B cell (primary cell): ENCODE measurements at regions not wholly inside any gene's neighbourhood (a gene's known extent, or its start where the extent isn't known, plus 50 kb on each side); places are given as distances from the start of the nearest gene placed in this dataset.

Experiments used
- ATAC-seq: fragments of 200-7000 bp; cut with Tn5 transposase; one replicate; pipeline ENCODE4 v1.10.0; 2021; ENCODE audit warnings: low read depth, mild to moderate bottlenecking, moderate number of reproducible peaks, moderate library complexity
- CTCF ChIA-PET: fragments of 350-600 bp; sonication (Branson Sonifier 250); formaldehyde crosslinking; loops from one replicate; lab custom pipeline; 2021; ENCODE audit warnings: antibody characterized with exemption, inconsistent platforms; lab: Charles Lee
- POLR2A ChIA-PET: fragments of 350-600 bp; sonication (Branson Sonifier 250); formaldehyde crosslinking; loops from one replicate; lab custom pipeline; 2021; ENCODE audit warnings: antibody characterized with exemption; lab: Charles Lee
- DNase-seq: peaks from one replicate; pipeline ENCODE4 v3.0.0; 2013
- H2AFZ ChIP-seq: 2 replicates; pipeline ENCODE4 v1.6.1; 2012; ENCODE audit warnings: mild to moderate bottlenecking, low read depth, low read length; ENCODE audit not compliant: insufficient read depth, poor library complexity, severe bottlenecking
- H3K27ac ChIP-seq, 2 donors: 1 replicate in 1 of 2; 2 replicates in 1 of 2; pipeline ENCODE4 v1.5.1; 2012 to 2013; ENCODE audit warnings: low read length in 2 of 2, mild to moderate bottlenecking in 2 of 2, moderate library complexity in 1 of 2
- H3K27me3 ChIP-seq, 4 experiments: fragments of 200-600 bp in 1 of 4; sonication (generic) in 1 of 4; replicated peaks in 1 of 4; 1 replicate in 2 of 4; 2 replicates in 2 of 4; pipeline versions ENCODE4 v1.6.1 to v1.7.0; 2013 to 2016; ENCODE audit warnings: low read length in 3 of 4, mild to moderate bottlenecking in 2 of 4, mixed read lengths in 1 of 4, moderate library complexity in 1 of 4; ENCODE audit not compliant: insufficient read depth in 4 of 4, control insufficient read depth in 3 of 4; ENCODE audit errors: control extremely low read depth in 1 of 4
- H3K36me3 ChIP-seq, 2 experiments: replicated peaks in 1 of 2; 1 replicate in 1 of 2; 2 replicates in 1 of 2; pipeline versions ENCODE4 v1.6.1 to v1.7.1; 2013; ENCODE audit warnings: low read length in 1 of 2; ENCODE audit not compliant: insufficient read depth in 2 of 2, control insufficient read depth in 1 of 2; ENCODE audit errors: control extremely low read depth in 1 of 2, extremely low read depth in 1 of 2
- H3K4me1 ChIP-seq, 2 donors: fragments of 200-600 bp in 1 of 2; sonication (generic) in 1 of 2; 1 replicate in 1 of 2; 2 replicates in 1 of 2; pipeline versions ENCODE4 v1.5.1 to v1.6.1; 2013 to 2017; ENCODE audit warnings: low read length in 2 of 2; ENCODE audit not compliant: control insufficient read depth in 2 of 2, insufficient read depth in 2 of 2
- H3K4me2 ChIP-seq: replicated peaks from 2 replicates; pipeline ENCODE3; 2012; ENCODE audit warnings: mild to moderate bottlenecking, low read depth, low read length; ENCODE audit not compliant: poor library complexity, severe bottlenecking
- H3K4me3 ChIP-seq, 5 experiments: fragments of 200-600 bp in 1 of 5; sonication (generic) in 1 of 5; 1 replicate in 3 of 5; 2 replicates in 2 of 5; pipeline versions ENCODE4 v1.5.1 to v1.7.0; 2011 to 2016; ENCODE audit warnings: low read length in 4 of 5, mild to moderate bottlenecking in 4 of 5, low read depth in 2 of 5, control low read depth in 1 of 5, moderate library complexity in 1 of 5; ENCODE audit not compliant: insufficient read depth in 1 of 5; ENCODE audit errors: control extremely low read depth in 1 of 5, extremely low read depth in 1 of 5
- H3K79me2 ChIP-seq: fragments of 200-600 bp; sonication (generic); one replicate; pipeline ENCODE4 v1.6.0; 2016; ENCODE audit warnings: low read length; ENCODE audit not compliant: control insufficient read depth, insufficient read depth
- H3K9ac ChIP-seq: fragments of 200-600 bp; sonication (generic); 2 replicates; pipeline ENCODE4 v1.6.1; 2017; ENCODE audit warnings: mild to moderate bottlenecking, low read length, moderate library complexity
- H3K9me3 ChIP-seq, 3 donors: one replicate each; pipeline versions ENCODE4 v1.6.1 to v1.7.1; 2013; ENCODE audit warnings: low read length in 2 of 3; ENCODE audit not compliant: control insufficient read depth in 2 of 3, insufficient read depth in 1 of 3; ENCODE audit errors: control extremely low read depth in 1 of 3
- H4K20me1 ChIP-seq: 2 replicates; pipeline ENCODE4 v1.6.0; 2012; ENCODE audit warnings: mild to moderate bottlenecking, low read length; ENCODE audit not compliant: insufficient read depth, control insufficient read depth, poor library complexity, severe bottlenecking
- H3K27ac Mint-ChIP-seq: one replicate; pipeline ENCODE4 v1.8.0; 2021; ENCODE audit warnings: mixed read lengths
- H3K27me3 Mint-ChIP-seq: one replicate; pipeline ENCODE4 v1.8.0; 2021; ENCODE audit warnings: mixed read lengths
- H3K4me1 Mint-ChIP-seq: one replicate; pipeline ENCODE4 v1.8.0; 2021; ENCODE audit warnings: mixed read lengths
- H3K4me3 Mint-ChIP-seq: one replicate; pipeline ENCODE4 v1.8.0; 2021; ENCODE audit warnings: mixed read lengths
- H3K9me3 Mint-ChIP-seq: one replicate; pipeline ENCODE4 v1.8.0; 2022; ENCODE audit warnings: mixed read lengths; ENCODE audit not compliant: insufficient read depth
- EZH2 ChIP-seq: IDR thresholded peaks from 2 replicates; pipeline ENCODE4 v1.6.1; 2012; ENCODE audit warnings: borderline replicate concordance, low read depth, mild to moderate bottlenecking, moderate library complexity, low read length; ENCODE audit not compliant: insufficient read depth, poor library complexity, severe bottlenecking
- WGBS: methylation state at CpG from one replicate; pipeline ENCODE4 v1.1.5; 2013; ENCODE audit warnings: missing lambda C conversion rate; ENCODE audit not compliant: insufficient coverage; 5-methylcytosine and 5-hydroxymethylcytosine counted together
- intact Hi-C: fragments of 100-400 bp; cut with micrococcal nuclease; formaldehyde crosslinking; loops from one replicate; pipeline ENCODE4 v1.10.0; 2022
- TF ChIP-seq, protein P1 (sequence below): fragments of 200-600 bp; IDR thresholded peaks from one replicate; pipeline ENCODE4 v1.8.0; 2022; ENCODE audit warnings: antibody characterized with exemption, mild to moderate bottlenecking

- H3K27ac ChIP-seq: no peak overlapping the region
- H2AFZ ChIP-seq: no peak overlapping the region
- ATAC-seq (no peak), DNase-seq (no peak)
- H3K4me3 Mint-ChIP-seq: no peak overlapping the region
- H3K27ac Mint-ChIP-seq: no peak overlapping the region
- ChIA-PET POLR2A (no interaction called here), CTCF (no interaction called here)
- TF ChIP-seq, protein P1, sequence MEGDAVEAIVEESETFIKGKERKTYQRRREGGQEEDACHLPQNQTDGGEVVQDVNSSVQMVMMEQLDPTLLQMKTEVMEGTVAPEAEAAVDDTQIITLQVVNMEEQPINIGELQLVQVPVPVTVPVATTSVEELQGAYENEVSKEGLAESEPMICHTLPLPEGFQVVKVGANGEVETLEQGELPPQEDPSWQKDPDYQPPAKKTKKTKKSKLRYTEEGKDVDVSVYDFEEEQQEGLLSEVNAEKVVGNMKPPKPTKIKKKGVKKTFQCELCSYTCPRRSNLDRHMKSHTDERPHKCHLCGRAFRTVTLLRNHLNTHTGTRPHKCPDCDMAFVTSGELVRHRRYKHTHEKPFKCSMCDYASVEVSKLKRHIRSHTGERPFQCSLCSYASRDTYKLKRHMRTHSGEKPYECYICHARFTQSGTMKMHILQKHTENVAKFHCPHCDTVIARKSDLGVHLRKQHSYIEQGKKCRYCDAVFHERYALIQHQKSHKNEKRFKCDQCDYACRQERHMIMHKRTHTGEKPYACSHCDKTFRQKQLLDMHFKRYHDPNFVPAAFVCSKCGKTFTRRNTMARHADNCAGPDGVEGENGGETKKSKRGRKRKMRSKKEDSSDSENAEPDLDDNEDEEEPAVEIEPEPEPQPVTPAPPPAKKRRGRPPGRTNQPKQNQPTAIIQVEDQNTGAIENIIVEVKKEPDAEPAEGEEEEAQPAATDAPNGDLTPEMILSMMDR: no peak
- TF ChIP-seq EZH2: no peak
- no peak overlapping the region for H3K4me2 ChIP-seq
- no peak overlapping the region for H3K4me3 ChIP-seq
- peaks cover 0 to 6% (median 0%) of the 10 kb centered on the region in 3 donors for H3K9me3 ChIP-seq
- H3K9ac ChIP-seq: no peak overlapping the region
- no peaks in the 10 kb centered on the region for H3K79me2 ChIP-seq
- H3K27me3 ChIP-seq: no peaks in the 10 kb centered on the region
- no peaks in the 10 kb centered on the region for H3K4me1 ChIP-seq
- H3K36me3 ChIP-seq: no peaks in the 10 kb centered on the region
- intact Hi-C loops: no loop called here
- H4K20me1 ChIP-seq: no peaks in the 10 kb centered on the region
- no peaks in the 10 kb centered on the region for H3K4me1 Mint-ChIP-seq
- H3K9me3 Mint-ChIP-seq: no peaks in the 10 kb centered on the region
- WGBS: 88% methylated on average over 1 of the region's 4 CpGs
- peaks cover 16% of the 10 kb centered on the region for H3K27me3 Mint-ChIP-seq
Observed at GRCh38 chr2:221254299-221254698, 317.8 kb downstream of the EPHA4 start.

DNA sequence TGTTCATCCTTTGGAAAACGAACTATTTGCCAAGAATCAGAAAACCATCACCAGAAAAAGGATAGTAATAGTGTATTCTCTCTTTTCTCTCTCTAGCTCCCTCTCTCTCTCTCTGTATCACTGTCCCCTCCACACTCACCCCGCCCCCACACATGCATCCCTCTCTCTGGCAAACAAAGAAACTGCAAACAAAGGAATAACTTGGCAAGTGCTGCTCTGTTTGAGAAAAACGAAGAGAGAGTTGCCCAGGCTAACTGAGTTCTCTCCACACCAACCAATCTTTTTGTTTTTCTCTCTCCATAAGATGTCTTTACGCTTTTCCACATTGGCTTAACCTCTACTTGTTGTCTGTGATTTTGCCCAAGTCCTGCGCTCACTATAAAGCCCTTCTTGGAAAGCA, 316.2 kb downstream of the EPHA4 start:
- Mint-ChIP-seq H3K4me3 (no peak overlapping the region), H3K27me3 (peaks cover 17% of the 10 kb centered on the region), H3K4me1 (no peaks in the 10 kb centered on the region), H3K9me3 (no peaks in the 10 kb centered on the region), H3K27ac (no peak overlapping the region)
- ChIA-PET CTCF (no interaction called here), POLR2A (no interaction called here)
- TF ChIP-seq EZH2: no peak
- TF ChIP-seq, protein P1: no peak
- DNase-seq (no peak), ATAC-seq (no peak)
- intact Hi-C loops: no loop called here
- H3K27ac ChIP-seq: no peak overlapping the region
- no peaks in the 10 kb centered on the region for H4K20me1 ChIP-seq
- no peaks in the 10 kb centered on the region for H3K79me2 ChIP-seq
- H3K9me3 ChIP-seq: peaks cover 0 to 2% (median 0%) of the 10 kb centered on the region in 3 donors
- no peaks in the 10 kb centered on the region for H3K27me3 ChIP-seq
- no peak overlapping the region for H3K9ac ChIP-seq
- no peaks in the 10 kb centered on the region for H3K36me3 ChIP-seq
- no peaks in the 10 kb centered on the region for H3K4me1 ChIP-seq
- H3K4me2 ChIP-seq: no peak overlapping the region
- 81% methylated on average over 4 of the region's 5 CpGs for WGBS
- H2AFZ ChIP-seq: no peak overlapping the region
- no peak overlapping the region for H3K4me3 ChIP-seq
